ENCODE measurements at regions not wholly inside any gene's neighbourhood (a gene's known extent, or its start where the extent isn't known, plus 50 kb on each side); places are given as distances from the start of the nearest gene placed in this dataset.

DNA sequence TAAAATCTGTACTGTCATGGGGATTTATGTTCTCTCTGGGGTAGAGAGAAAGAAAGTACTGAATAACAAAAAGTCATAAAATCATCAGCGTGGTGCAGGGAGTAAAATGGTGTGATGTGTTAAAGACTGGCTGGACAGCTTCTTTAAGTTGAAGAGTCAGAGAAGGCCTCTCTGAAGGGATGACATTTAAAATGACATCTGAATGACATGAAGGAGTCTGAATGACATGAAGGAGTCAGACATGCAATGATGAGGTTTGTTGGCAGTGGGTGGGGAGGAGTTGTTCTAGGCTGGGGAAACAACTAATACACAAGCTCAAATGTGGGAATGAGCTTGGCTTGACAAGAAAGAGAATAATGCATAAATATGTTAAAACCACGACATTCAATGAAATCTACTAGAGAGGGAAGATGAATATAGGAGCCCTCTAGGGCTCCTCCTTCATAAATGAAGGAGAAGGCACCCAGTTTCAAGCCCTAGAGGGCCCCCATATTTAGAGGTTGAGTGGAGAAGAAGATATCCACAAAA, 63.9 kb upstream of the KIT start (continued):
- TF ChIP-seq, protein P1, sequence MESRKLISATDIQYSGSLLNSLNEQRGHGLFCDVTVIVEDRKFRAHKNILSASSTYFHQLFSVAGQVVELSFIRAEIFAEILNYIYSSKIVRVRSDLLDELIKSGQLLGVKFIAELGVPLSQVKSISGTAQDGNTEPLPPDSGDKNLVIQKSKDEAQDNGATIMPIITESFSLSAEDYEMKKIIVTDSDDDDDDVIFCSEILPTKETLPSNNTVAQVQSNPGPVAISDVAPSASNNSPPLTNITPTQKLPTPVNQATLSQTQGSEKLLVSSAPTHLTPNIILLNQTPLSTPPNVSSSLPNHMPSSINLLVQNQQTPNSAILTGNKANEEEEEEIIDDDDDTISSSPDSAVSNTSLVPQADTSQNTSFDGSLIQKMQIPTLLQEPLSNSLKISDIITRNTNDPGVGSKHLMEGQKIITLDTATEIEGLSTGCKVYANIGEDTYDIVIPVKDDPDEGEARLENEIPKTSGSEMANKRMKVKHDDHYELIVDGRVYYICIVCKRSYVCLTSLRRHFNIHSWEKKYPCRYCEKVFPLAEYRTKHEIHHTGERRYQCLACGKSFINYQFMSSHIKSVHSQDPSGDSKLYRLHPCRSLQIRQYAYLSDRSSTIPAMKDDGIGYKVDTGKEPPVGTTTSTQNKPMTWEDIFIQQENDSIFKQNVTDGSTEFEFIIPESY (IDR thresholded peaks at IDR 0.05; ENCODE audit: borderline replicate concordance, low read depth): no peak
- TF ChIP-seq, protein P2, sequence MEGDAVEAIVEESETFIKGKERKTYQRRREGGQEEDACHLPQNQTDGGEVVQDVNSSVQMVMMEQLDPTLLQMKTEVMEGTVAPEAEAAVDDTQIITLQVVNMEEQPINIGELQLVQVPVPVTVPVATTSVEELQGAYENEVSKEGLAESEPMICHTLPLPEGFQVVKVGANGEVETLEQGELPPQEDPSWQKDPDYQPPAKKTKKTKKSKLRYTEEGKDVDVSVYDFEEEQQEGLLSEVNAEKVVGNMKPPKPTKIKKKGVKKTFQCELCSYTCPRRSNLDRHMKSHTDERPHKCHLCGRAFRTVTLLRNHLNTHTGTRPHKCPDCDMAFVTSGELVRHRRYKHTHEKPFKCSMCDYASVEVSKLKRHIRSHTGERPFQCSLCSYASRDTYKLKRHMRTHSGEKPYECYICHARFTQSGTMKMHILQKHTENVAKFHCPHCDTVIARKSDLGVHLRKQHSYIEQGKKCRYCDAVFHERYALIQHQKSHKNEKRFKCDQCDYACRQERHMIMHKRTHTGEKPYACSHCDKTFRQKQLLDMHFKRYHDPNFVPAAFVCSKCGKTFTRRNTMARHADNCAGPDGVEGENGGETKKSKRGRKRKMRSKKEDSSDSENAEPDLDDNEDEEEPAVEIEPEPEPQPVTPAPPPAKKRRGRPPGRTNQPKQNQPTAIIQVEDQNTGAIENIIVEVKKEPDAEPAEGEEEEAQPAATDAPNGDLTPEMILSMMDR (IDR thresholded peaks at IDR 0.05): no peak
- TF ChIP-seq EZH2phosphoT487 (IDR thresholded peaks at IDR 0.05; ENCODE audit: borderline replicate concordance, low read depth) (no peak), NRF1 (IDR thresholded peaks at IDR 0.05; ENCODE audit: low read depth, low read length) (no peak), TAF1 (IDR thresholded peaks at IDR 0.05; ENCODE audit: borderline replicate concordance, low read depth, low read length) (no peak), CHD2 (IDR thresholded peaks at IDR 0.05; ENCODE audit: low read length, partially characterized antibody) (no peak), FOSL2 (IDR thresholded peaks at IDR 0.05; ENCODE audit: borderline replicate concordance, low read depth) (no peak), YY1 (IDR thresholded peaks at IDR 0.05; ENCODE audit: low read depth) (no peak), TEAD4 (IDR thresholded peaks at IDR 0.05; ENCODE audit: borderline replicate concordance, insufficient read depth) (no peak), RXRA (IDR thresholded peaks at IDR 0.05; ENCODE audit: borderline replicate concordance, low read depth) (no peak), RFX5 (IDR thresholded peaks at IDR 0.05; ENCODE audit: low read length) (no peak)
- TF ChIP-seq, protein P3, sequence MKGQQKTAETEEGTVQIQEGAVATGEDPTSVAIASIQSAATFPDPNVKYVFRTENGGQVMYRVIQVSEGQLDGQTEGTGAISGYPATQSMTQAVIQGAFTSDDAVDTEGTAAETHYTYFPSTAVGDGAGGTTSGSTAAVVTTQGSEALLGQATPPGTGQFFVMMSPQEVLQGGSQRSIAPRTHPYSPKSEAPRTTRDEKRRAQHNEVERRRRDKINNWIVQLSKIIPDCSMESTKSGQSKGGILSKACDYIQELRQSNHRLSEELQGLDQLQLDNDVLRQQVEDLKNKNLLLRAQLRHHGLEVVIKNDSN (IDR thresholded peaks at IDR 0.05; ENCODE audit: borderline replicate concordance, low read depth): no peak

DNA sequence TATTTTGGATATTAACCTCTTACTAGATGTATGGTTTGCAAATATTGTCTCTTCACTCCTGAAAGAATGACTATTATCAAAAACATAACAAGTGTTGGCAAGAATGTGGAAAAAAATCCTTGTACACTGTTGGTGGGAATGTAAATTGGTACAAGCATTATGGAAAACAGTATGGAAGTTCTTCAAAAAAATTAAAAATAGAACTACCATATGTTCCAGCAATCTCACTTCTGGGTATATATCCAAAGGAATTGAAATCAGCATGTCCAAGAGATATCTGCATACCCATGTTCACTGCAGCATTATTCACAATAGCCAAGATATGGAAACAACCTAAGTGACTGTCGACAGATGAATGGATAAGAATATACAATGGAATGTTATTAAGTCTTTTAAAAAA, 61.6 kb upstream of the KIT start:
- no peak for DNase-seq
- no peaks in the 10 kb centered on the region for H3K9me3 ChIP-seq
- no peaks in the 10 kb centered on the region for H3K27me3 ChIP-seq (ENCODE audit: insufficient read depth)
- no peaks in the 10 kb centered on the region for H3K4me1 ChIP-seq (ENCODE audit: control insufficient read depth in 1 of 2, insufficient read depth in 2 of 2, low read depth in 1 of 2, low read length in 1 of 2)
- POLR2A ChIA-PET: no interaction called here
- 50% methylated on average over 1 of the region's 1 CpG for WGBS (ENCODE audit: low lambda C conversion rate)
- H3F3A ChIP-seq (replicated peaks; ENCODE audit: insufficient read depth): no peaks in the 10 kb centered on the region
- H4K20me1 ChIP-seq (ENCODE audit: insufficient read depth): no peaks in the 10 kb centered on the region
- H3K4me2 ChIP-seq: no peak overlapping the region
- no peak overlapping the region for H2AFZ ChIP-seq (ENCODE audit: low read depth)
- H3K9ac ChIP-seq: no peak overlapping the region
- CTCF ChIA-PET: no interaction called here
- H3K27ac ChIP-seq (ENCODE audit: low read depth in 2 of 2, low read length in 1 of 2): no peak overlapping the region
- no peaks in the 10 kb centered on the region for H3K9me2 ChIP-seq
- H3K79me2 ChIP-seq (ENCODE audit: insufficient read depth): no peaks in the 10 kb centered on the region
- H3K36me3 ChIP-seq (replicated peaks in 1 of 2; ENCODE audit: control insufficient read depth in 1 of 2, insufficient read depth in 2 of 2, low read length in 1 of 2): no peaks in the 10 kb centered on the region
- H3K4me3 ChIP-seq (ENCODE audit: low read depth in 2 of 2, low read length in 1 of 2): no peak overlapping the region
- TF ChIP-seq TCF12 (IDR thresholded peaks at IDR 0.05) (no peak), SMC3 (IDR thresholded peaks at IDR 0.05; ENCODE audit: low read depth, low read length) (no peak), MEF2A (IDR thresholded peaks at IDR 0.05; ENCODE audit: borderline replicate concordance, low read depth) (no peak), TEAD4 (IDR thresholded peaks at IDR 0.05; ENCODE audit: borderline replicate concordance, insufficient read depth) (no peak), FOSL2 (IDR thresholded peaks at IDR 0.05; ENCODE audit: borderline replicate concordance, low read depth) (no peak), RFX5 (IDR thresholded peaks at IDR 0.05; ENCODE audit: low read length) (no peak), NRF1 (IDR thresholded peaks at IDR 0.05; ENCODE audit: low read depth, low read length) (no peak), JUND (IDR thresholded peaks at IDR 0.05) (no peak), POLR2AphosphoS5 (IDR thresholded peaks at IDR 0.05; ENCODE audit: low read depth, low read length) (no peak), FOXM1 (IDR thresholded peaks at IDR 0.05; ENCODE audit: low read depth) (no peak), MXI1 (IDR thresholded peaks at IDR 0.05; ENCODE audit: low read depth, low read length) (no peak), RAD21 (IDR thresholded peaks at IDR 0.05; ENCODE audit: low read length) (no peak), TAF1 (IDR thresholded peaks at IDR 0.05; ENCODE audit: borderline replicate concordance, low read depth, low read length) (no peak), RCOR1 (IDR thresholded peaks at IDR 0.05; ENCODE audit: low read length) (no peak)
- TF ChIP-seq, protein P4, sequence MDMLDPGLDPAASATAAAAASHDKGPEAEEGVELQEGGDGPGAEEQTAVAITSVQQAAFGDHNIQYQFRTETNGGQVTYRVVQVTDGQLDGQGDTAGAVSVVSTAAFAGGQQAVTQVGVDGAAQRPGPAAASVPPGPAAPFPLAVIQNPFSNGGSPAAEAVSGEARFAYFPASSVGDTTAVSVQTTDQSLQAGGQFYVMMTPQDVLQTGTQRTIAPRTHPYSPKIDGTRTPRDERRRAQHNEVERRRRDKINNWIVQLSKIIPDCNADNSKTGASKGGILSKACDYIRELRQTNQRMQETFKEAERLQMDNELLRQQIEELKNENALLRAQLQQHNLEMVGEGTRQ (IDR thresholded peaks at IDR 0.05; ENCODE audit: borderline replicate concordance, low read depth, low read length): no peak
- TF ChIP-seq, protein P5, sequence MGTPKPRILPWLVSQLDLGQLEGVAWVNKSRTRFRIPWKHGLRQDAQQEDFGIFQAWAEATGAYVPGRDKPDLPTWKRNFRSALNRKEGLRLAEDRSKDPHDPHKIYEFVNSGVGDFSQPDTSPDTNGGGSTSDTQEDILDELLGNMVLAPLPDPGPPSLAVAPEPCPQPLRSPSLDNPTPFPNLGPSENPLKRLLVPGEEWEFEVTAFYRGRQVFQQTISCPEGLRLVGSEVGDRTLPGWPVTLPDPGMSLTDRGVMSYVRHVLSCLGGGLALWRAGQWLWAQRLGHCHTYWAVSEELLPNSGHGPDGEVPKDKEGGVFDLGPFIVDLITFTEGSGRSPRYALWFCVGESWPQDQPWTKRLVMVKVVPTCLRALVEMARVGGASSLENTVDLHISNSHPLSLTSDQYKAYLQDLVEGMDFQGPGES (IDR thresholded peaks at IDR 0.05; ENCODE audit: low read depth, low read length): no peak
- TF ChIP-seq, protein P2 (IDR thresholded peaks at IDR 0.05): no peak
